ENCODE measurements at regions not wholly inside any gene's neighbourhood (a gene's known extent, or its start where the extent isn't known, plus 50 kb on each side); places are given as distances from the start of the nearest gene placed in this dataset.
"Not testable (repeated sequence)": the region's sequence is repeated elsewhere in the genome, so short reads cannot be mapped to it uniquely, and the experiment has no call there.

GRCh38 chr13:31522396-31522795 lies 216.9 kb upstream of the RXFP2 start:
- no peak for DNase-seq

- no peak for DNase-seq
Observed at GRCh38 chr13:31528176-31528575, 211.2 kb upstream of the RXFP2 start.

- no peak for DNase-seq
Observed at GRCh38 chr13:31528758-31529157, 210.6 kb upstream of the RXFP2 start.

DNA sequence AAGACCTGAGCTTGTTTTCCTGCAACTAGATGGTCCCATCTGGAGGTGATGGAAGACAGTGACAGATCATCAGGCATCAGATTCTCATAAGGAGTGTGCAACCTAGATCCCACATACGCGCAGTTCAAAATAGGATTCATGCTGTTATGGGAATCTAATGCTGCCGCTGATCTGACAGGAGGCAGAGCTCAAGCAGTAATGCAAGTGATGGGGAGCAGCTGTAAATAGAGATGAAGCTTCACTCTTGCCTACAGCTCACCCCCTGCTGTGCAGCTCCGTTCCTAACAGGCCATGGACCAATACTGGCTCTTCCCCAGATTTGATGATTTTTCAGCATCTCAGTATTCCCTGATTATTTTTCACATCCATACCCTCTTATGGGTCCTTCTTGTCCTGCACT lies 208.4 kb upstream of the RXFP2 start:
- peak; percentile 10 for DNase-seq

DNA sequence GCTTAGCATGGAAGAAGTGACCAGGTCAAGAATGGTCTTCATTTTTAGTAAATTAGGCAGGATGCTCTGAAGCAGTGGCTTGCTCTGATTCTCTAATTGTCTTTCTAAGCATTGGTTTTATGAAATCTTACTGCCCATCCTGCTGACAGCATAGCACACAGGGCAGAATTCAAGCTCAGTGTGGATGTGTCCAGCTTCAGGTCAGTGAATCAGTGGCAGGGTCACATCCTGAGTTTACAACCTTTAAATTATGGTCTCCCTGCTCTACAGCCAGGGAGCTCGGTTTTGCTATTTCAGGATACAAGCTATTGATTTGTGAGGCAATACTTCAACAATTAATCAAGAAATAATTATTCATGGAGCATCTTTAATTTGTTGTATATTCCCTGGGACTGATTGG lies 202.3 kb upstream of the RXFP2 start:
- DNase-seq: no peak

- DNase-seq: peak; percentile 68
Observed at GRCh38 chr13:31538067-31539042, 201.0 kb upstream of the RXFP2 start.

DNA sequence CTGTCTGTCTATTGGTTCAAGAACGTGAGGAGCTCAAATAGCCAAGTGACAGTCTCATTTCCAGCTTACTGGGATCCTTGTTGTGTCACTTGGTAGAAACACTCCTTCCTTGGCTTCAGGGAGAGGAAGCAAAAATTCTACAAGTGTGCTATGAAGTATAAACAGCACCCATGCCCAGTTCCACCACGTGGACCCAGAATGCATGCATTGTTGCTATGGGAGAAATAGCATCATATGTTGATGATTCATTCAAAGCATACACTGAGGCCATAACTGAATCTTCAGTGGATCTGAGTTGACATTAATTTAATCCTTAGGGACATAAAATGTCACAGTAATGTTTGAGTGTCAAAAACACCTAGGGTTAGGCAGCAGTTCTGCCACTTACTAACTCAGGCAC lies 199.0 kb upstream of the RXFP2 start:
- DNase-seq: no peak

DNA sequence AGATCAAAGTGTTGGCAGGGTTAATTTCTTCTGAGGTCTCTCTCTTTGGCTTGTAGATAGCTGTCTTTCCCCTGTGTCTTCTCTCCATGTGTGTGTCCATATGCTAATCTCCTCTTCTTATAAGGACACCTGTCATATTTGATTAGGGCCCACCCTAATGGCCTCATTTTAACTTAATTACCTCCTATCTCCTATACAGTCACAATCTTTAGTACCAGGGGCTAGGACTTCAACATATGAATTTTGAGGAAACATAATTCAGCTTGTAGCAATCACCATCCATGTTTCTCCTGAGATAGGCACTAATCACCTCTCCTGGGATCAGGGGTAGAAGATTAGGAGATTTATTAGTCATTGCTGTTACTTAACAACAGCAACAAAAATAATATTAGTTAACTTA lies 196.1 kb upstream of the RXFP2 start:
- peak; percentile 46 for DNase-seq

GRCh38 chr13:31545616-31546015 lies 193.7 kb upstream of the RXFP2 start:
- no peak for DNase-seq

DNA sequence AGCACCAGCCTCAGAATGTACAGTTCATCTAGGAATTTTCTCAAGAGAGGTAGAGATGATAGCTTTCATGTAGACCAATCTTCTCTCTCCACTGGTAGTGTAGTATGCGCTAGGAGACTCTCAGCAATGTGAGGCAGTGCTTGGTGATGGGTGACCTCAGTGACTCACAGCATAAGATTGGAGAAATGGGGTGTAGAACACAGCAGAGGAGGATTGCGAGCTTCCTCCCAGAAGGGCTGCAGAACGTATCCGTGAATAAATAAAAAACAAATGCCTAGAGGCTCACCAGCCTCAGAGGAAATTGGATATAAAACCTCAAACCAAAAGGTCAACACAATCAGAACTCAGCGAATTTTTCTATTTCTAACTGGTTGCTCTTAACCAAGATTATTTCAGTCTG lies 182.9 kb upstream of the RXFP2 start:
- no peak for DNase-seq

DNA sequence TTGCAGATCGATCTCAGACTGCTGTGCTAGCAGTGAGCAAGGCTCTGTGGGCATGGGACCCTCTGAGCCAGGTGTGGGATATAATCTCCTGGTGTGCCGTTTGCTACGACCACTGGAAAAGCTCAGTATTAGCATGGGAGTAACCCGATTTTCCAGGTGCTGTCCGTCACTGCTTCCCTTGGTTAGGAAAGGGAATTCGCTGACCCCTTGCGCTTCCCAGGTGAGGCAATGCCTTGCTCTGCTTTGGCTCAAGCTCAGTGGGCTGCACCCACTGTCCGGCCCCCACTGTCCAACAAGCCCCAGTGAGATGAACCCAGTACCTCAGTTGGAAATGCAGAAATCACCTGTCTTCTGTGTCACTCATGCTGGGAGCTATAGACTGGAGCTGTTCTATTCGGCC lies 155.1 kb upstream of the RXFP2 start:
- not testable (repeated sequence) for DNase-seq

- no peak for DNase-seq
Observed at GRCh38 chr13:31587698-31588266, 151.5 kb upstream of the RXFP2 start.

- no peak for DNase-seq
Observed at GRCh38 chr13:31588316-31588715, 151.0 kb upstream of the RXFP2 start.

GRCh38 chr13:31588893-31589292 lies 150.4 kb upstream of the RXFP2 start:
- DNase-seq: peak; percentile 91

GRCh38 chr13:31591642-31592233 lies 147.6 kb upstream of the RXFP2 start:
- DNase-seq: peak; percentile 18

DNA sequence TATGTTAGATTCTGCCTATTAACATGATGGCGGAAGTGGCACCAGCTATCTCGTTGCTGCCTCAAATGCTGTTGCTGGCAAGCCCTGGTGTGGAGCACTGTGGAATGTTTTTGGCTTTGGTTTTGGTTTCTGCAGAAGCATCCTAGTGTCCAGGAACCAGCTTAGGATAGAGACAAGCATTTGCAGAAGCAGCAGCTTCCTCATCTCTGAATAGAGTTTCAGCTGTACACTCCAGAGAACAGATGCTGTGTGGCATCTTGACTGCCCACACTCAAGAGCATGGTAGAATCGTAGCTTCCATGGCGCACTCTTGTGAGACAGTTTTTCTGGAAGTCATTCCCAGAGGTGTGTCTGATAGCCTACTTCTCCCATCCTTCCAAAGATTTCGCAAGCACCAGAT lies 145.3 kb upstream of the RXFP2 start:
- DNase-seq: no peak

GRCh38 chr13:31595563-31595962 lies 143.8 kb upstream of the RXFP2 start:
- no peak for DNase-seq

GRCh38 chr13:31598990-31599389 lies 140.3 kb upstream of the RXFP2 start:
- DNase-seq: no peak

GRCh38 chr13:31605076-31605860 lies 134.1 kb upstream of the RXFP2 start:
- DNase-seq: no peak

- not testable (repeated sequence) for DNase-seq
Observed at GRCh38 chr13:31607531-31607930, 131.8 kb upstream of the RXFP2 start.

DNA sequence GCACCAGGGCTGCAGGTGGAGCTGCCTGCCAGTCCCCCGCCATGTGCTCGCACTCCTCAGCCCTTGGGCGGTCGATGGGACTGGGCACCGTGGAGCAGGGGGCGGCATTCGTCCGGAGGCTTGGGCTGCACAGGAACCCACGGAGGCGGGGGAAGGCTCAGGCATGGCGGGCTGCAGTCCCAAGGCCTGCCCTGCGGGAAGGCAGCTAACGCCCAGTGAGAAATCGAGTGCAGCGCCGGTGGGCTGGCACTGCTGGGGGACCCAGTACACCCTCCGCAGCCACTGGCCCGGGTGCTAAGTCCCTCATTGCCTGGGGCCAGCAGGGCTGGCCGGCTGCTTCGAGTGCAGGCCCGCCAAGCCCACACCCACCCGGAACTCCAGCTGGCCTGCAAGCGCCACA lies 130.5 kb upstream of the RXFP2 start:
- not testable (repeated sequence) for DNase-seq

DNA sequence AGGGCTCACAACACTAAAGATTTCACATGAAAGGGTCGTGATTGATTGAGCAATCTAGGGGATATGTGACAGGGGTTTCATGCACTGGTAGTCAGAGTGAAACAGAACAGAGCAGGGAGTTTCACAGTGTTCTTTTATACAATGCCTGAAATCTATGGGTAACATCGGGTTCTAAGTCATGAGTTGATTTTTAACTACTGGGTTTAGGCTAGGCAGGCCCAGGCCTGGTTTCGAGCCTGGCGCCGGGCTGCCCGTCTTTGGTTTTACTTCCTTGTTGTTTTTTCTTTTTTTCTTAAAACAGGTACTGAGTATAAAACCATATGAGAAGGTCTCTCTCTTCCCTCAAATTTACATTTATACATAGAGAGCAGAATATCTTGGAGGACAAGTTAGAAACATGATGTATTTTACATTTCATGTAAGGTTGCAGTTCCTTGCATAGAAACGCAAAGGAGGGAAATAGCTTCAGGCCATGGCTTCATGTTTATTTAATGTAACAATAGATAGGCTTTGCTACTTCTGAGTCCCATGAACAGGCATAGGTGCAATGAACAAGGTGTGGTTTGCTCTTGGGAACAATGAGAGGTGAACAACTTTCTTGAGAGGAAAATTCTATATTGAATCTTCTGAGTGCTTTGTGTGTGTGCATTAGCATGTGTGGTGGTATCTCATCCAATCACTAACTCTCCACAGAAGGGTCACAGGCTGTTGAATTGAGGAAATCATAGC lies 128.9 kb upstream of the RXFP2 start:
- DNase-seq: no peak

GRCh38 chr13:31611214-31611613 lies 128.1 kb upstream of the RXFP2 start:
- no peak for DNase-seq
